HCT116 (cell line): ENCODE measurements at regions not wholly inside any gene's neighbourhood (a gene's known extent, or its start where the extent isn't known, plus 50 kb on each side); places are given as distances from the start of the nearest gene placed in this dataset.

Experiments
- ATAC-seq: fragments of 200-7000 bp; cut with Tn5 transposase; 2 replicates; pipeline ENCODE4 v1.9.1; 2020; ENCODE audit warnings: mild to moderate bottlenecking, moderate library complexity
- BruUV-seq: library from RNA; stranded (reverse); fragments of 400-500 nt; replicated peaks from 2 replicates; lab custom pipeline; 2021; lab: Mats Ljungman, UMichigan
- CTCF ChIA-PET: fragments of 300-600 bp; sonication (Branson Sonifier 250); formaldehyde crosslinking; loops from one replicate; lab custom pipeline; 2021; ENCODE audit warnings: antibody characterized with exemption; lab: Charles Lee
- POLR2A ChIA-PET: fragments of 300-600, 350-600 bp; sonication (Branson Sonifier 250); formaldehyde crosslinking; loops from one replicate; lab custom pipeline; 2021; ENCODE audit warnings: antibody characterized with exemption; lab: Charles Lee
- RAD21 ChIA-PET, 2 experiments: fragments of 300-600 bp; sonication (Branson Sonifier 250); formaldehyde crosslinking; loops; one replicate each; lab custom pipeline; 2023; ENCODE audit warnings: low total read pairs in 2 of 2; ENCODE audit not compliant: uncharacterized antibody in 2 of 2, unreplicated experiment in 2 of 2, low non-redundant PET in 1 of 2; lab: Charles Lee
- DNase-seq: peaks from one replicate; pipeline ENCODE4 v3.0.0-alpha.2; 2010; ENCODE audit warnings: low read depth, low spot score
- H2AFZ ChIP-seq: fragments of 200-600 bp; shearing (Covaris generic), sonication (generic); 2 replicates; pipeline ENCODE4 v1.6.1; 2017; ENCODE audit warnings: low read depth, mixed run types, mixed read lengths, antibody characterized with exemption, low read length; ENCODE audit not compliant: poor library complexity, severe bottlenecking
- H3K27ac ChIP-seq: 2 replicates; pipeline ENCODE4 v1.5.1; 2012; ENCODE audit warnings: low read depth, low read length
- H3K27me3 ChIP-seq: fragments of 200-600 bp; sonication (generic); 2 replicates; pipeline ENCODE4 v1.6.1; 2016; ENCODE audit warnings: mixed run types, low read length, mixed read lengths; ENCODE audit not compliant: insufficient read depth
- H3K36me3 ChIP-seq, 2 experiments: fragments of 200-500 bp in 1 of 2; fragments of 200-600 bp in 1 of 2; sonication (Bioruptor generic) in 1 of 2; sonication (generic) in 1 of 2; 2 replicates each; pipeline versions ENCODE4 v1.5.1 to v1.6.1; 2014 to 2016; ENCODE audit warnings: low read length in 2 of 2, inconsistent platforms in 1 of 2, mixed read lengths in 1 of 2, mixed run types in 1 of 2; ENCODE audit not compliant: insufficient read depth in 2 of 2, control insufficient read depth in 1 of 2
- H3K4me1 ChIP-seq, 2 experiments: fragments of 200-600 bp in 1 of 2; sonication (generic) in 1 of 2; 2 replicates each; pipeline versions ENCODE4 v1.5.1 to v1.6.1; 2012 to 2017; ENCODE audit warnings: low read length in 2 of 2, inconsistent platforms in 1 of 2, mild to moderate bottlenecking in 1 of 2, mixed read lengths in 1 of 2, mixed run types in 1 of 2, moderate library complexity in 1 of 2; ENCODE audit not compliant: insufficient read depth in 2 of 2, control insufficient read depth in 1 of 2
- H3K4me2 ChIP-seq: fragments of 200-600 bp; sonication (generic); 2 replicates; pipeline ENCODE4 v1.6.1; 2017; ENCODE audit warnings: mixed run types, low read length, mixed read lengths
- H3K4me3 ChIP-seq, 2 experiments: fragments of 200-600 bp in 1 of 2; sonication (generic) in 1 of 2; replicated peaks in 1 of 2; 2 replicates each; pipeline ENCODE4 v1.5.1; 2011 to 2016; ENCODE audit warnings: low read length in 2 of 2, control low read depth in 1 of 2, low read depth in 1 of 2, mild to moderate bottlenecking in 1 of 2, mixed read lengths in 1 of 2, mixed run types in 1 of 2
- H3K79me2 ChIP-seq: fragments of 200-600 bp; sonication (generic); 2 replicates; pipeline ENCODE4 v1.6.1; 2017; ENCODE audit warnings: mild to moderate bottlenecking, mixed run types, low read length, moderate library complexity, mixed read lengths; ENCODE audit not compliant: insufficient read depth
- H3K9ac ChIP-seq: fragments of 200-600 bp; sonication (generic); 2 replicates; pipeline ENCODE4 v1.6.1; 2016; ENCODE audit warnings: low read length, mixed read lengths
- H3K9me2 ChIP-seq: fragments of 200-600 bp; sonication (generic), shearing (Covaris generic); 2 replicates; pipeline ENCODE4 v1.6.1; 2017; ENCODE audit warnings: mixed run types, mild to moderate bottlenecking, moderate library complexity; ENCODE audit not compliant: insufficient read depth
- H3K9me3 ChIP-seq, 2 experiments: fragments of 200-500 bp in 1 of 2; fragments of 200-600 bp in 1 of 2; sonication (Bioruptor generic) in 1 of 2; sonication (generic) in 1 of 2; 2 replicates each; pipeline ENCODE4 v1.6.1; 2014 to 2017; ENCODE audit warnings: low read length in 2 of 2, mixed read lengths in 2 of 2, inconsistent platforms in 1 of 2, low read depth in 1 of 2, mild to moderate bottlenecking in 1 of 2, mixed run types in 1 of 2, moderate library complexity in 1 of 2; ENCODE audit not compliant: control insufficient read depth in 1 of 2, insufficient read depth in 1 of 2
- H4K20me1 ChIP-seq: fragments of 200-600 bp; sonication (generic), shearing (Covaris generic); 2 replicates; pipeline ENCODE4 v1.6.1; 2017; ENCODE audit warnings: mixed run types, mild to moderate bottlenecking, moderate library complexity; ENCODE audit not compliant: insufficient read depth
- ATF3 ChIP-seq: IDR thresholded peaks from 2 replicates; pipeline ENCODE4 v1.6.1; 2012
- EGR1 ChIP-seq: IDR thresholded peaks from 2 replicates; pipeline ENCODE4 v1.6.1; 2012; ENCODE audit warnings: low read depth
- ELF1 ChIP-seq: IDR thresholded peaks from 2 replicates; pipeline ENCODE4 v1.6.1; 2012; ENCODE audit warnings: low read depth, borderline replicate concordance
- EZH2 ChIP-seq: fragments of 200-600 bp; sonication (generic); IDR thresholded peaks from 2 replicates; pipeline ENCODE4 v1.6.1; 2017; ENCODE audit warnings: antibody characterized with exemption, mixed run types
- FOSL1 ChIP-seq: IDR thresholded peaks from 2 replicates; pipeline ENCODE4 v1.6.1; 2012; ENCODE audit warnings: low read depth
- JUND ChIP-seq: IDR thresholded peaks from 2 replicates; pipeline ENCODE4 v1.6.1; 2012
- POLR2A ChIP-seq: IDR thresholded peaks from 2 replicates; pipeline ENCODE4 v1.7.0; 2011; ENCODE audit warnings: borderline replicate concordance; ENCODE audit not compliant: insufficient read depth, insufficient read length; ENCODE audit errors: extremely low read depth
- RAD21 ChIP-seq: IDR thresholded peaks from 2 replicates; pipeline ENCODE4 v1.6.1; 2012; ENCODE audit warnings: low read depth, mild to moderate bottlenecking
- REST ChIP-seq: IDR thresholded peaks from 2 replicates; pipeline ENCODE4 v1.6.1; 2012; ENCODE audit warnings: low read depth
- SP1 ChIP-seq: IDR thresholded peaks from 2 replicates; pipeline ENCODE4 v1.6.1; 2012; ENCODE audit warnings: low read depth
- SRF ChIP-seq: IDR thresholded peaks from 2 replicates; pipeline ENCODE4 v1.6.1; 2012; ENCODE audit warnings: low read depth
- TCF7L2 ChIP-seq: IDR thresholded peaks from 2 replicates; pipeline ENCODE4 v1.7.0; 2011; ENCODE audit warnings: borderline replicate concordance, inconsistent platforms; ENCODE audit not compliant: insufficient read depth, insufficient read length; ENCODE audit errors: extremely low read depth
- YY1 ChIP-seq: IDR thresholded peaks from 2 replicates; pipeline ENCODE4 v1.6.1; 2011; ENCODE audit warnings: low read length, low read depth, moderate library complexity, mild to moderate bottlenecking; ENCODE audit not compliant: insufficient replicate concordance; ENCODE audit errors: extremely low read depth
- ZFX ChIP-seq: fragments of 450-650 bp; IDR thresholded peaks from 2 replicates; pipeline ENCODE4 v1.6.1; 2017
- intact Hi-C: fragments of 100-400 bp; cut with micrococcal nuclease; formaldehyde crosslinking; loops from 2 replicates; pipeline ENCODE4 v1.10.0; 2022
- TF ChIP-seq, protein P1 (sequence below): IDR thresholded peaks from 2 replicates; pipeline ENCODE4 v1.6.1; 2012
- TF ChIP-seq, protein P2 (sequence below): IDR thresholded peaks from 2 replicates; pipeline ENCODE4 v1.6.1; 2011; ENCODE audit warnings: mild to moderate bottlenecking, low read length, moderate library complexity; ENCODE audit not compliant: insufficient replicate concordance; ENCODE audit errors: extremely low read depth

- no peaks in the 10 kb centered on the region for H3K9me2 ChIP-seq
- no peaks in the 10 kb centered on the region for H3K4me1 ChIP-seq
- no peak overlapping the region for H3K9ac ChIP-seq
- no peak overlapping the region for H3K4me3 ChIP-seq
- H3K27me3 ChIP-seq = no peaks in the 10 kb centered on the region
- RAD21 ChIA-PET = no interaction called here
- no peak for ATAC-seq
- H3K27ac ChIP-seq = no peak overlapping the region
- intact Hi-C loops = no loop called here
- H4K20me1 ChIP-seq = no peaks in the 10 kb centered on the region
- no peak for DNase-seq
- H2AFZ ChIP-seq = no peak overlapping the region
- no peaks in the 10 kb centered on the region for H3K36me3 ChIP-seq
- H3K9me3 ChIP-seq = no peaks in the 10 kb centered on the region
- TF ChIP-seq EGR1 = no peak
- no peak for TF ChIP-seq ATF3
- TF ChIP-seq POLR2A = no peak
- TF ChIP-seq YY1 = no peak
- TF ChIP-seq ELF1 = no peak
- no peak for TF ChIP-seq JUND
- TF ChIP-seq EZH2 = no peak
- no peak for TF ChIP-seq TCF7L2
- TF ChIP-seq, protein P1, sequence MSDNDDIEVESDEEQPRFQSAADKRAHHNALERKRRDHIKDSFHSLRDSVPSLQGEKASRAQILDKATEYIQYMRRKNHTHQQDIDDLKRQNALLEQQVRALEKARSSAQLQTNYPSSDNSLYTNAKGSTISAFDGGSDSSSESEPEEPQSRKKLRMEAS = no peak
- TF ChIP-seq SRF = no peak
- no peak for TF ChIP-seq FOSL1
- TF ChIP-seq, protein P2, sequence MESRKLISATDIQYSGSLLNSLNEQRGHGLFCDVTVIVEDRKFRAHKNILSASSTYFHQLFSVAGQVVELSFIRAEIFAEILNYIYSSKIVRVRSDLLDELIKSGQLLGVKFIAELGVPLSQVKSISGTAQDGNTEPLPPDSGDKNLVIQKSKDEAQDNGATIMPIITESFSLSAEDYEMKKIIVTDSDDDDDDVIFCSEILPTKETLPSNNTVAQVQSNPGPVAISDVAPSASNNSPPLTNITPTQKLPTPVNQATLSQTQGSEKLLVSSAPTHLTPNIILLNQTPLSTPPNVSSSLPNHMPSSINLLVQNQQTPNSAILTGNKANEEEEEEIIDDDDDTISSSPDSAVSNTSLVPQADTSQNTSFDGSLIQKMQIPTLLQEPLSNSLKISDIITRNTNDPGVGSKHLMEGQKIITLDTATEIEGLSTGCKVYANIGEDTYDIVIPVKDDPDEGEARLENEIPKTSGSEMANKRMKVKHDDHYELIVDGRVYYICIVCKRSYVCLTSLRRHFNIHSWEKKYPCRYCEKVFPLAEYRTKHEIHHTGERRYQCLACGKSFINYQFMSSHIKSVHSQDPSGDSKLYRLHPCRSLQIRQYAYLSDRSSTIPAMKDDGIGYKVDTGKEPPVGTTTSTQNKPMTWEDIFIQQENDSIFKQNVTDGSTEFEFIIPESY = no peak
- no peak for TF ChIP-seq RAD21
- TF ChIP-seq ZFX = no peak
- no peak for TF ChIP-seq SP1
- no peak for TF ChIP-seq REST
- TF ChIP-seq, all 23 proteins: peak for 0
- ChIA-PET POLR2A (no interaction called here), CTCF (no interaction called here)
- H3K4me2 ChIP-seq = no peak overlapping the region
- no TSS peak for BruUV-seq
- H3K79me2 ChIP-seq = no peaks in the 10 kb centered on the region
These were observed 161.6 kb upstream of the PGRMC2 start for GRCh38 chr4:128449251-128449650.
